BLaER1 treated with 17β-estradiol and CSF1 and Interleukin-3, amounts not matched to agents 10 nM and 100 nM (cell line): ENCODE measurements at regions not wholly inside any gene's neighbourhood (a gene's known extent, or its start where the extent isn't known, plus 50 kb on each side); places are given as distances from the start of the nearest gene placed in this dataset.

Source experiments
- H3K27ac ChIP-seq, 11 experiments: shearing (Covaris generic); formaldehyde crosslinking; 2 replicates each; pipeline ENCODE4 v1.8.1; 2022
- H3K27me3 ChIP-seq, 11 experiments: shearing (Covaris generic); formaldehyde crosslinking; 2 replicates each; pipeline ENCODE4 v1.8.1; 2022
- H3K36me3 ChIP-seq, 11 experiments: shearing (Covaris generic); formaldehyde crosslinking; 2 replicates each; pipeline ENCODE4 v1.8.1; 2022
- H3K4me1 ChIP-seq, 10 experiments: shearing (Covaris generic); formaldehyde crosslinking; 2 replicates each; pipeline ENCODE4 v1.8.1; 2022
- H3K4me2 ChIP-seq, 11 experiments: shearing (Covaris generic); formaldehyde crosslinking; 2 replicates each; pipeline ENCODE4 v1.8.1; 2022
- H3K4me3 ChIP-seq, 10 experiments: shearing (Covaris generic); formaldehyde crosslinking; 2 replicates each; pipeline ENCODE4 v1.8.1; 2022
- H3K9ac ChIP-seq, 11 experiments: shearing (Covaris generic); formaldehyde crosslinking; 2 replicates each; pipeline ENCODE4 v1.8.1; 2022
- H3K9me3 ChIP-seq, 11 experiments: shearing (Covaris generic); formaldehyde crosslinking; replicated peaks in 1 of 11; 2 replicates each; pipeline ENCODE4 v1.8.1; 2022
- H4K20me1 ChIP-seq, 11 experiments: shearing (Covaris generic); formaldehyde crosslinking; 2 replicates each; pipeline ENCODE4 v1.8.1; 2022
- Cebpa-rat ChIP-seq, 11 experiments: shearing (Covaris generic); IDR thresholded peaks; 2 replicates each; pipeline ENCODE4 v1.8.1; 2022

DNA sequence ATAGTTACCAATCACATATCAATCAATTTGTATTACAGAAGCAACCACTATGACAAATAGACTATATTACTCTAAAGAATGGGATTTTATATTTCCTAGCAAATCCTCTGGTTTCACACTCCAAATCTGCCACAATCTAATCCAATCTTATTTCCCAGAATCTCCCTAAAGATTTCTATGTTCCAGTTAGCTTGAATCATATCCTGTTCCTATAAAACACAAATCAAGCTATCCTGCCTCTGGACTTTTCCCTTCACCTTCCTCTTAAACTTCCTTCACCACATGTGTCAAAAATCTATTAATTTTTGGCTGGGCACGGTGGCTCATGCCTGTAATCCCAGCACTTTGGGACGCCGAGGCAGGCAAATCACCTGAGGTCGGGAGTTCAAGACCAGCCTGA, 50.0 kb downstream of the PIK3C2A start:
- Histone ChIP-seq H3K4me3 (no peak overlapping the region), H3K4me1 (peaks cover 17 to 63% (median 38%) of the 10 kb centered on the region in 10 experiments), H3K36me3 (peaks cover 5 to 38% (median 18%) of the 10 kb centered on the region in 11 experiments; a peak in 16 of 22 replicates), H3K27me3 (no peaks in the 10 kb centered on the region), H3K27ac (no peak overlapping the region), H4K20me1 (peaks cover 0 to 26% (median 0%) of the 10 kb centered on the region in 11 experiments; a peak in 6 of 22 replicates), H3K4me2 (no peak overlapping the region), H3K9ac (no peak overlapping the region), H3K9me3 (no peaks in the 10 kb centered on the region)
- TF ChIP-seq Cebpa-rat (IDR thresholded peaks at IDR 0.05) = no peak

DNA sequence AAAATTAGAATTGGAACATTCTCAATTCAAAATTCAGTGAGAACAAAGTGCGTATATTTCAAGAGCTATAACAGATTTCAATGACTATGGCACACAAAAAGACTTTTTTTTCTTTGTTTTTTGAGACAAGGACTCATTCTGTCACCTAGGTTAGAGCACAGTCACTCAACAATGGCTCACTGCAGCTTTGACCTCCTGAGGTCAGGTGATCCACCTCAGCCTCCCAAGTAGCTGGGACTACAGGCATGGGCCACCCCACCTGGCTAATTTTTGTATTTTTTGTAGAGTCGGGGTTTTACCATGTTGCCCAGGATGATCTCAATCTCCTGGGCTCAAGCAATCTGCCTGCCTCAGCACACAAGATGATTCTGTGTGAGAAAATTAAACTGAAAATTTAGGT, 51.5 kb downstream of the PIK3C2A start:
- Histone ChIP-seq H3K27me3 (no peaks in the 10 kb centered on the region), H3K27ac (no peak overlapping the region), H3K4me2 (no peak overlapping the region), H3K4me1 (peaks cover 9 to 49% (median 26%) of the 10 kb centered on the region in 10 experiments), H3K9ac (no peak overlapping the region), H3K4me3 (no peak overlapping the region), H3K9me3 (no peaks in the 10 kb centered on the region), H4K20me1 (peaks cover 0 to 19% (median 0%) of the 10 kb centered on the region in 11 experiments; a peak in 6 of 22 replicates), H3K36me3 (peaks cover 5 to 37% (median 19%) of the 10 kb centered on the region in 11 experiments; a peak in 16 of 22 replicates)
- no peak for TF ChIP-seq Cebpa-rat (IDR thresholded peaks at IDR 0.05)

DNA sequence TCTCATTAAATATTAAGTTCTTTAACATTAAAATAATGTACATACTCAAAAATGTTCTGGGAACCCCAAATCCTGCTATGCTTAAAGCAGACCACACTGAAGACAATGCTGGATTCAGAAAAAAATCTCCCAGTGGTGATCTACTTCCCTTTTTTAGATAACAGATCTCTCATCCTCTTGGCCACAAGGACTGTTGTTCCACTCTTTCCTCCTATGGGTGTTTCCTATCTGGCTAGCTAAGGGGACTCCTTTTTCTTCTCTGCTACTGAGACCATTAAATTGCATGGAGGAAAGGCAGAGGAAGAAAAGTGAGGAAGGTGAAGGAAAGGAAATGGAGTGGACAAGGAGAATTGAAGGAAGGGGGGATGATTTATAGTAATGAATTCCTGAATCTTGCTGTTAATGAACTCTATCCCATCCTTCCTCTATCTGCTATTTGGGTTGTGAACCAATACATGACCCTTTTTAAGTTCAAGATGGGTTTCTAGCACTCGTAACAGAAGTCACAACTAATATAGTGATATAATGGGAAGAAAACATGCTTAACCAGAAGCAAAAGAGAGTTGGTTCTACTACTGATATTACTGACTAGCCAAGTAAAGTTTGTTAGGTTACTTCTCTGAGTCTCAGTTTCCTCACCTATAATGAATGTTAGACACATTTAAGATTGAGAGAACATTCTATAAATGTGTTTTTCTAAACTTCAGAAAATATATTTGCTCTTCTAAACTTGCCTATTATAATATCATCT, 53.2 kb downstream of the PIK3C2A start:
- H3K27me3 ChIP-seq = no peaks in the 10 kb centered on the region
- no peak for TF ChIP-seq Cebpa-rat (IDR thresholded peaks at IDR 0.05)
- no peaks in the 10 kb centered on the region for H3K9me3 ChIP-seq
- H3K4me3 ChIP-seq = no peak overlapping the region
- peaks cover 0 to 32% (median 11%) of the 10 kb centered on the region in 10 experiments; a peak in 16 of 20 replicates for H3K4me1 ChIP-seq
- peaks cover 13 to 52% (median 36%) of the 10 kb centered on the region in 11 experiments; a peak in 17 of 22 replicates for H3K36me3 ChIP-seq
- H3K9ac ChIP-seq = no peak overlapping the region
- peaks cover 0 to 9% (median 0%) of the 10 kb centered on the region in 11 experiments; a peak in 6 of 22 replicates for H4K20me1 ChIP-seq
- peak overlapping the region in 7 of 11 experiments; percentile 16 to 64 (median 32); a peak in 11 of 22 replicates for H3K4me2 ChIP-seq
- 0 out of 22 replicates have a peak overlapping the region, but pooled peaks of 1 of the 11 experiments have one; percentile 18 for H3K27ac ChIP-seq

DNA sequence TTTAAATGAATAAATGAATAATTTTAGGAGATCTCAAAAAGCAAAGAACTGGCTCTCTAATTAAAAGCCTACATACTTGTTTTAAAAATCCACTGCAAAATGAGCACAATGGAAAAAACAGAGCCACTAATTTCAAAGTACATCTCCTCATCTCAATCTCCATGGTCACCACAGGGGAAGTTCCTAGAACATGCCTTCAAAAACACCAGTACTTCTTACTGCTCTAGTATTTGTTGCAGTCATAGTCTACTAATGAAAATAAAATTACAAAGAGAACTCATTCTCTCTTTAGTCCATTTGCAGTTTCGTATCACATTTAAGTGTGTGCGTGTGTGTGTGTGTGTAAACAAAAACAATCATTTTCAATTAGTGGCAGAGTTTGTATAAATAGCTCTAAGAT, 54.0 kb downstream of the PIK3C2A start:
- H3K9ac ChIP-seq = no peak overlapping the region
- H3K4me2 ChIP-seq = peak overlapping the region in 2 of 11 experiments; percentile 22 to 30; a peak in 2 of 22 replicates

DNA sequence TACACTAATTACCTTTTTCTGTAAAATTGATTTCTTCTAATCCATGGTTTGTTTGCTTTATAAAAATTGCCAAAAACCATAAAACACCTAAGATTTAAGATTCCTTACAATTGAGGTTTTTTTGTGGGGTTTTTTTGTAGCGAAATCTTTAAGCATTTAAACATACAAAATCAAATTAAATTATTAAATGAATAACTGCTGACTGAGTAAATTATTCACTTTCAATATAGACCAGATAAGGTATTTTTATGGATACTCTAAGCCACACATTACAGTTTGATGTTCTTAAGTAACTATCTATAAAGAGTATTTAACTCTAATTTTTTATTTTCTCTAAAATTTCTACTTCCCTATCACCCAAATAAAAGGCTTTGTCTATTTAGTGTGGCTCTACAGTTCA, 55.5 kb downstream of the PIK3C2A start:
- no peak for TF ChIP-seq Cebpa-rat (IDR thresholded peaks at IDR 0.05)
- Histone ChIP-seq H3K36me3 (peaks cover 24 to 73% (median 51%) of the 10 kb centered on the region in 11 experiments; a peak in 21 of 22 replicates), H3K9me3 (no peaks in the 10 kb centered on the region)

More for the DNA sequence above, 54.0 kb downstream of the PIK3C2A start:
- peaks cover 0 to 6% (median 0%) of the 10 kb centered on the region in 11 experiments; a peak in 3 of 22 replicates for H4K20me1 ChIP-seq
- no peaks in the 10 kb centered on the region for H3K9me3 ChIP-seq
- H3K4me3 ChIP-seq = no peak overlapping the region
- H3K27me3 ChIP-seq = no peaks in the 10 kb centered on the region
- no peak for TF ChIP-seq Cebpa-rat (IDR thresholded peaks at IDR 0.05)
- H3K4me1 ChIP-seq = peaks cover 0 to 23% (median 10%) of the 10 kb centered on the region in 10 experiments; a peak in 15 of 20 replicates
- H3K27ac ChIP-seq = 0 out of 22 replicates have a peak overlapping the region, but pooled peaks of 1 of the 11 experiments have one; percentile 18
- peaks cover 13 to 59% (median 40%) of the 10 kb centered on the region in 11 experiments; a peak in 17 of 22 replicates for H3K36me3 ChIP-seq

DNA sequence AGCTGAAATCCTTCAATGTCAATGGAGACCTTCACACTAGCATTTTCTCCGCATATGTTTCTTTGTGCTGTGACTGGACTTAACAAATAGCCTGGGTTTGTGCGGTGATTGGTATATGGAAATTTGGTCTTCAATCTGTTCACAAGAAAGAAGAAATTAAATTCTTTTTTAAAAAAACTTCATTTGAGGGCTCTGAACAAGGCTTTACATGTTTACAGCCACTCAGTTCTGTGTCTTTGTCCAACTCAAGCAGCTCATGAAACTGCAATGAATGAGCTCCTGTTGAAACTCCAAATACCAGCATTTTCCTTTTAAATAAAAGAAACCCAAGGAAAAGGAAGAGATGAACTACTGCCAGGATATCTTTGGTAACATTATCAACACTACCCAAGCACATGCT, 57.3 kb downstream of the PIK3C2A start:
- H3K9me3 ChIP-seq = no peaks in the 10 kb centered on the region
- H3K36me3 ChIP-seq = peaks cover 37 to 88% (median 63%) of the 10 kb centered on the region in 11 experiments; a peak in 21 of 22 replicates
- no peak overlapping the region for H3K4me2 ChIP-seq
- H3K27ac ChIP-seq = no peak overlapping the region
- no peak overlapping the region for H3K4me3 ChIP-seq
- TF ChIP-seq Cebpa-rat (IDR thresholded peaks at IDR 0.05) = no peak
- peaks cover 0 to 6% (median 0%) of the 10 kb centered on the region in 11 experiments; a peak in 3 of 22 replicates for H4K20me1 ChIP-seq
- peaks cover 0 to 40% (median 14%) of the 10 kb centered on the region in 10 experiments; a peak in 16 of 20 replicates for H3K4me1 ChIP-seq
- H3K27me3 ChIP-seq = no peaks in the 10 kb centered on the region
- no peak overlapping the region for H3K9ac ChIP-seq

More for the DNA sequence above, 55.5 kb downstream of the PIK3C2A start:
- no peak overlapping the region for H3K27ac ChIP-seq
- H3K4me3 ChIP-seq = no peak overlapping the region
- H3K9ac ChIP-seq = no peak overlapping the region
- H3K4me1 ChIP-seq = peaks cover 0 to 23% (median 10%) of the 10 kb centered on the region in 10 experiments; a peak in 15 of 20 replicates
- peaks cover 0 to 6% (median 0%) of the 10 kb centered on the region in 11 experiments; a peak in 3 of 22 replicates for H4K20me1 ChIP-seq
- H3K27me3 ChIP-seq = no peaks in the 10 kb centered on the region
- no peak overlapping the region for H3K4me2 ChIP-seq

DNA sequence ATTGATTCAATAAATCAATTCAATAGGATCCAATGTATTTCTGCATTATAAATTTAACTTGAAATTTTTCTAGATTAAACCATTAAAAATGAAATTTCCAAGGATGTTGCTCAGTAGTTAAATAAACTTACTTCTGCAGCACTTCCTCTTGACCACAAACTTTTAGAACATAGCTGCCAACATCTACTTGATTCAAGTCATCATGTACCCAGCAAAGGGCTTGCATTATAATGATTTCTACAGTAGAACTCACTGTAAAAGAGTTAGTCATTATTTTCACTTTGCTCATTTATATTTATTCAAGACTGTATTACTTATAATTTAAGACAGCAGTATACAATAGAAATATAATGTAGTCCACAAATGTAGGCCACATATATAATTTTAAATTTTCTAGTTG, 59.2 kb downstream of the PIK3C2A start:
- TF ChIP-seq Cebpa-rat (IDR thresholded peaks at IDR 0.05) = no peak
- Histone ChIP-seq H4K20me1 (peaks cover 0 to 6% (median 0%) of the 10 kb centered on the region in 11 experiments; a peak in 3 of 22 replicates), H3K9me3 (no peaks in the 10 kb centered on the region), H3K4me3 (no peak overlapping the region), H3K4me2 (no peak overlapping the region), H3K27ac (no peak overlapping the region), H3K36me3 (peaks cover 57 to 88% (median 69%) of the 10 kb centered on the region in 11 experiments), H3K9ac (no peak overlapping the region), H3K27me3 (no peaks in the 10 kb centered on the region), H3K4me1 (peaks cover 0 to 21% (median 6%) of the 10 kb centered on the region in 10 experiments; a peak in 10 of 20 replicates)

DNA sequence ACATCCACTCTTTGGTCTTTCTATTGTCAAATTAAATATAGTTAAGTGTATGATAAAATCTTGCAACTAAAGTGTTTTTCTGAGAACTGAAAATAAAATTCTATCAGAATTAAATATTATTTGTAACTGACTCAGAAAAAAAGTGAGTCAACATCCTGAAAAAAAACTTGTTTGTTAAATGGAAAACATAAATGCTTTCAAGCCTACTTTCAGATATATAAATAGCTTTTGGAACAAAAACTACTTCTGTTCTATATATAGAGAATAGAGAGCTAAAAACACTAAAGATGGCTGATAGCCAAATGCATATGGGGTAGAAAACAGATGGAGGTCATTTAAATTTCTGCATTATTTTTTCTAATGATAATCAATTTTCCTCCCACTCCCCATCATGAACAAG, 61.8 kb downstream of the PIK3C2A start:
- Histone ChIP-seq H3K4me2 (peak overlapping the region in 5 of 11 experiments; percentile 5 to 39 (median 32); a peak in 5 of 22 replicates), H3K9me3 (no peaks in the 10 kb centered on the region), H3K36me3 (peaks cover 69 to 98% (median 79%) of the 10 kb centered on the region in 11 experiments), H3K4me3 (no peak overlapping the region), H3K9ac (no peak overlapping the region), H3K27me3 (no peaks in the 10 kb centered on the region), H3K4me1 (peaks cover 0 to 21% (median 6%) of the 10 kb centered on the region in 10 experiments; a peak in 10 of 20 replicates), H4K20me1 (no peaks in the 10 kb centered on the region), H3K27ac (no peak overlapping the region)
- TF ChIP-seq Cebpa-rat (IDR thresholded peaks at IDR 0.05) = no peak

DNA sequence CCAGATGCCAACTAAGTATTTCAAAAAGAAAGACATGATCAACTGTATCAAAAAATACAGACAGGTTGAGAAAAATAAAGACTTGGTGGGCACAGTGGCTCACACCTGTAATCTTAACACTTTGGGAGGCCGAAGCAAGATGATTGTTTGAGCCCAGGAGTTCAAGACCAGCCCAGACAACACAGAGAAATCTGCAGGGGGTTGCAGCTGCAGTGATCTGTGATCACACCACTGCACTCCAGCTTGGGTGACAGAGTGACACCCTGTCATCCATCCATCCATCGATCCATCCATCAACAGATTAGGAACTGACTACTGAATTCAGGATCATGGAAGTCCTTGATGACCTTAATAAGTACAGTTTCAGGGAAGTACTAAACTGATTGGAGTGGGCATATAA, 65.0 kb upstream of the RPS13 start:
- Histone ChIP-seq H3K27me3 (no peaks in the 10 kb centered on the region), H3K4me1 (peaks cover 0 to 19% (median 6%) of the 10 kb centered on the region in 10 experiments; a peak in 10 of 20 replicates), H3K9me3 (no peaks in the 10 kb centered on the region), H3K36me3 (peaks cover 69 to 98% (median 83%) of the 10 kb centered on the region in 11 experiments), H3K27ac (no peak overlapping the region), H3K4me3 (no peak overlapping the region), H3K4me2 (no peak overlapping the region), H4K20me1 (no peaks in the 10 kb centered on the region), H3K9ac (no peak overlapping the region)
- no peak for TF ChIP-seq Cebpa-rat (IDR thresholded peaks at IDR 0.05)
